GM12892 (cell line): ENCODE measurements at regions not wholly inside any gene's neighbourhood (a gene's known extent, or its start where the extent isn't known, plus 50 kb on each side); places are given as distances from the start of the nearest gene placed in this dataset.

Experiments used
- POLR2A ChIP-seq: IDR thresholded peaks from 2 replicates; pipeline ENCODE4 v1.6.1; 2011; ENCODE audit warnings: low read depth, low read length, control low read depth
- POLR2AphosphoS5 ChIP-seq: IDR thresholded peaks from 2 replicates; pipeline ENCODE4 v1.6.1; 2011; ENCODE audit warnings: low read depth, low read length, control low read depth

GRCh38 chr5:62690421-62690820 lies 111.8 kb downstream of the LRRC70 start:
- TF ChIP-seq POLR2A (no peak), POLR2AphosphoS5 (no peak)
